SK-N-MC (cell line): ENCODE measurements at regions not wholly inside any gene's neighbourhood (a gene's known extent, or its start where the extent isn't known, plus 50 kb on each side); places are given as distances from the start of the nearest gene placed in this dataset.

Source experiments
- DNase-seq: peaks from one replicate; pipeline ENCODE4 v3.0.0-alpha.2; 2011; ENCODE audit warnings: low read depth, low spot score
- H3K27ac ChIP-seq: fragments of 200-600 bp; sonication (generic); 2 replicates; pipeline ENCODE4 v1.5.1; 2016; ENCODE audit warnings: mixed run types
- H3K36me3 ChIP-seq: fragments of 200-600 bp; sonication (generic); 2 replicates; pipeline ENCODE4 v1.6.1; 2017; ENCODE audit warnings: antibody characterized with exemption, low read length, mixed read lengths; ENCODE audit not compliant: insufficient read depth
- H3K4me3 ChIP-seq: fragments of 200-600 bp; sonication (generic); 2 replicates; pipeline ENCODE4 v1.5.1; 2016
- H3K9ac ChIP-seq: fragments of 200-600 bp; sonication (generic); 2 replicates; pipeline ENCODE4 v1.8.0; 2017; ENCODE audit warnings: mixed run types, mixed read lengths; ENCODE audit not compliant: insufficient read length
- H3K9me3 ChIP-seq: fragments of 200-600 bp; sonication (generic); 2 replicates; pipeline ENCODE4 v1.6.1; 2017; ENCODE audit warnings: low read depth, mild to moderate bottlenecking, antibody characterized with exemption, low read length, moderate library complexity, mixed read lengths
- EZH2 ChIP-seq: fragments of 200-600 bp; sonication (generic); IDR thresholded peaks from one replicate; pipeline ENCODE4 v1.6.1; 2017; ENCODE audit warnings: antibody characterized with exemption
- FOXP2 ChIP-seq: optimal IDR thresholded peaks from 2 replicates; pipeline ENCODE3; 2011; ENCODE audit warnings: mild to moderate bottlenecking, moderate library complexity; ENCODE audit not compliant: insufficient read depth; ENCODE audit errors: extremely low read length, control extremely low read depth
- POLR2AphosphoS5 ChIP-seq: IDR thresholded peaks from 2 replicates; pipeline ENCODE4 v1.6.1; 2012; ENCODE audit warnings: mild to moderate bottlenecking, low read depth, low read length, borderline replicate concordance

GRCh38 chr6:147029923-147030322 lies 174.3 kb upstream of the STXBP5 start:
- H3K9me3 ChIP-seq, result no peaks in the 10 kb centered on the region
- TF ChIP-seq POLR2AphosphoS5 (no peak), EZH2 (no peak), FOXP2 (no peak)
- no peak for DNase-seq
- H3K36me3 ChIP-seq, result no peaks in the 10 kb centered on the region
- H3K27ac ChIP-seq, result no peak overlapping the region
- no peak overlapping the region for H3K9ac ChIP-seq
- H3K4me3 ChIP-seq, result no peak overlapping the region

- no peaks in the 10 kb centered on the region for H3K9me3 ChIP-seq
- DNase-seq, result peak; percentile 81
- TF ChIP-seq FOXP2 (peak; percentile 56), EZH2 (no peak)
- H3K9ac ChIP-seq, result no peak overlapping the region
- no peaks in the 10 kb centered on the region for H3K36me3 ChIP-seq
- no peak overlapping the region for H3K27ac ChIP-seq
- peak overlapping the region; percentile 20; the same call in 1 of the 2 replicates for H3K4me3 ChIP-seq
Measured at GRCh38 chr6:147033267-147033666, 170.9 kb upstream of the STXBP5 start.

- Histone ChIP-seq H3K27ac (no peak overlapping the region), H3K4me3 (no peak overlapping the region), H3K9ac (no peak overlapping the region), H3K9me3 (no peaks in the 10 kb centered on the region), H3K36me3 (no peaks in the 10 kb centered on the region)
- TF ChIP-seq POLR2AphosphoS5 (no peak), FOXP2 (no peak), EZH2 (no peak)
- DNase-seq, result no peak
Measured at GRCh38 chr6:147035886-147036285, 168.3 kb upstream of the STXBP5 start.

- Histone ChIP-seq H3K9ac (no peak overlapping the region), H3K27ac (no peak overlapping the region), H3K36me3 (no peaks in the 10 kb centered on the region), H3K9me3 (no peaks in the 10 kb centered on the region), H3K4me3 (no peak overlapping the region)
- TF ChIP-seq FOXP2 (no peak), POLR2AphosphoS5 (no peak), EZH2 (no peak)
- DNase-seq, result no peak
Measured at GRCh38 chr6:147037881-147038280, 166.3 kb upstream of the STXBP5 start.

GRCh38 chr6:147040121-147040910 lies 163.9 kb upstream of the STXBP5 start:
- no peak for TF ChIP-seq POLR2AphosphoS5
- TF ChIP-seq EZH2, result no peak
- TF ChIP-seq FOXP2, result no peak
- DNase-seq, result peak; percentile 62
- Histone ChIP-seq H3K4me3 (peak overlapping the region; percentile 61), H3K27ac (peak overlapping the region; percentile 98), H3K9ac (peak overlapping the region; percentile 72), H3K9me3 (no peaks in the 10 kb centered on the region), H3K36me3 (no peaks in the 10 kb centered on the region)

GRCh38 chr6:147042679-147043078 lies 161.5 kb upstream of the STXBP5 start:
- Histone ChIP-seq H3K9ac (no peak overlapping the region), H3K27ac (no peak overlapping the region), H3K9me3 (no peaks in the 10 kb centered on the region), H3K4me3 (no peak overlapping the region), H3K36me3 (no peaks in the 10 kb centered on the region)
- TF ChIP-seq FOXP2 (no peak), POLR2AphosphoS5 (no peak), EZH2 (no peak)
- DNase-seq, result no peak

- Histone ChIP-seq H3K36me3 (no peaks in the 10 kb centered on the region), H3K9me3 (no peaks in the 10 kb centered on the region), H3K27ac (no peak overlapping the region), H3K4me3 (no peak overlapping the region), H3K9ac (no peak overlapping the region)
- no peak for DNase-seq
- no peak for TF ChIP-seq FOXP2
Measured at GRCh38 chr6:147043994-147044477, 160.2 kb upstream of the STXBP5 start.

- H3K9ac ChIP-seq, result no peak overlapping the region
- no peaks in the 10 kb centered on the region for H3K36me3 ChIP-seq
- H3K9me3 ChIP-seq, result no peaks in the 10 kb centered on the region
- no peak overlapping the region for H3K27ac ChIP-seq
- H3K4me3 ChIP-seq, result no peak overlapping the region
- no peak for TF ChIP-seq POLR2AphosphoS5
- no peak for DNase-seq
Measured at GRCh38 chr6:147046141-147046877, 157.9 kb upstream of the STXBP5 start.
